ENCODE measurements at regions not wholly inside any gene's neighbourhood (a gene's known extent, or its start where the extent isn't known, plus 50 kb on each side); places are given as distances from the start of the nearest gene placed in this dataset.

DNA sequence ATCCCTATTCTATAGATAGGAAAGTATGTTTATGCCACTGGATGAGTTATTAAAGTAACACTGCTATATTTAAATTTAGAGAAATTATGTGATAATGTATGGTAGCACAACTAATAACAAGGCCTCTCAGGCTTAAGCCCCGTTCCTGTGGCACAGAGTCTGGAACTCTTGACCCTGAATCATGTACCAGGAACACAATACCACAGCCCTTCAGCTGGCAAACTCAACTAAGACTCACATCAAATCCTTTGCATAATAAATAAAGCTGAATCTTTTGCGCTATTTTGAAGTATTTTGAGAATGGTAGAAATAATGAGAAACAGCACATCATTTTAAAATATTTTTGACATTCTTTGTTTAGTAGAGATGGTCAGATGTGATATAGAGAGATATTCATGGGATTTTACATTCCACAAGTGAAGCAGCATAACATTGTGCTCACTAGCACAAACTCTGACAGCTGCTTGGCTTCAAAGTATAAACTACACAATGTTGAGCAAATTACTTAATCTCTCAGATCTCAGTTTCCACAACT, 478.4 kb upstream of the FAM241A start (continued):
- no peak for TF ChIP-seq CEBPZ (IDR thresholded peaks at IDR 0.05; ENCODE audit: low read depth, low read length)

DNA sequence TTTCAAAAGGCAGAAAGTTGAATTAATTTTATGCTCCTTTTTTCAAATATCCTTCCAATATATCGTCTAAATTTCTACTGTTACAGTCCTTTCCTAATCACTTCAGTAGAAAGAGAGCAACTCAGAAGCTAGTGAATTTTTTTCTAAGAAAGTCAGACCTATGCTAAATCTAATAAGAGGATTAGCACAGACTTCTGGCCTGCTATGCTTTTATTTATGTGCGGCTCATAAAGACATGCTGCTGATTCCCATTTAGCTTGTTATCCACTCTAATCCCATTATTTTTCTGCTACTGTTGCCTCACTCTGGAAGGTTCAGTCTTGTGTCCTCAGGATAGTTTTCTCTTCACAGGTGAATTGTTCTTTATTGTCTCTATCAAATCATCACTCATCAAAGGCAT, 473.5 kb upstream of the FAM241A start:
- Histone ChIP-seq H3K36me3 (ENCODE audit: control insufficient read depth in 2 of 2, insufficient read depth in 2 of 2, low read length in 1 of 2) (no peaks in the 10 kb centered on the region), H2AFZ (ENCODE audit: control insufficient read depth, low read depth, low read length) (no peak overlapping the region), H3K9ac (ENCODE audit: control insufficient read depth, insufficient read depth, low read length) (no peak overlapping the region), H3K9me3 (replicated peaks; ENCODE audit: control insufficient read depth, insufficient read depth, low read length) (no peaks in the 10 kb centered on the region), H3K4me1 (ENCODE audit: control insufficient read depth, insufficient read depth, low read length) (no peaks in the 10 kb centered on the region), H3K79me2 (ENCODE audit: control insufficient read depth, insufficient read depth, low read length) (no peaks in the 10 kb centered on the region), H3K4me3 (no peak overlapping the region), H4K20me1 (ENCODE audit: control insufficient read depth, insufficient read depth) (no peaks in the 10 kb centered on the region), H3K4me2 (ENCODE audit: control insufficient read depth, insufficient read depth) (no peak overlapping the region), H3K27me3 (replicated peaks in 1 of 2; ENCODE audit: control insufficient read depth in 2 of 2, insufficient read depth in 2 of 2, low read length in 1 of 2) (no peaks in the 10 kb centered on the region), H3K27ac (ENCODE audit: control insufficient read depth, insufficient read depth) (no peak overlapping the region)
- ChIA-PET POLR2A (no interaction called here), SMC1A (ENCODE audit: uncharacterized antibody, unreplicated experiment) (no interaction called here), CTCF (no interaction called here), RAD21 (ENCODE audit: unreplicated experiment) (no interaction called here)
- in situ Hi-C loops (cut with MboI), result no loop called here
- BruUV-seq (replicated peaks), result no TSS peak
- intact Hi-C loops (cut with micrococcal nuclease; ENCODE audit: unreplicated experiment), result no loop called here
- DNase-seq (ENCODE audit: low read depth, low spot score) (no peak), FAIRE-seq (no peak), ATAC-seq (no peak)
- 4% methylated on average over 2 of the region's 2 CpGs for WGBS (ENCODE audit: insufficient coverage, insufficient replicate concordance, low lambda C conversion rate, missing lambda C conversion rate)
- no peak for TF ChIP-seq POU2F2 (IDR thresholded peaks at IDR 0.05; ENCODE audit: borderline replicate concordance, low read depth, low read length)
- no peak for TF ChIP-seq BHLHE40 (IDR thresholded peaks at IDR 0.05; ENCODE audit: borderline replicate concordance in 1 of 2, low read depth in 2 of 2, low read length in 1 of 2)
- no peak for TF ChIP-seq HDGF (IDR thresholded peaks at IDR 0.05)
- TF ChIP-seq, protein P1, sequence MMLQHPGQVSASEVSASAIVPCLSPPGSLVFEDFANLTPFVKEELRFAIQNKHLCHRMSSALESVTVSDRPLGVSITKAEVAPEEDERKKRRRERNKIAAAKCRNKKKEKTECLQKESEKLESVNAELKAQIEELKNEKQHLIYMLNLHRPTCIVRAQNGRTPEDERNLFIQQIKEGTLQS (IDR thresholded peaks at IDR 0.05; ENCODE audit: borderline replicate concordance, extremely low read depth, low read depth, low read length), result no peak
- no peak for TF ChIP-seq RELA (IDR thresholded peaks at IDR 0.05; ENCODE audit: borderline replicate concordance, partially characterized antibody)
- TF ChIP-seq E2F8 (IDR thresholded peaks at IDR 0.05; ENCODE audit: low read depth, partially characterized antibody), result no peak
- TF ChIP-seq SRF (IDR thresholded peaks at IDR 0.05; ENCODE audit: low read depth in 2 of 2, low read length in 2 of 2), result no peak
- no peak for TF ChIP-seq SREBF2 (IDR thresholded peaks at IDR 0.05; ENCODE audit: low read length)
- no peak for TF ChIP-seq NR2C2 (IDR thresholded peaks at IDR 0.05; ENCODE audit: borderline replicate concordance, control insufficient read depth, insufficient read length, low read depth)
- TF ChIP-seq GABPA (IDR thresholded peaks at IDR 0.05; ENCODE audit: low read depth), result no peak
- no peak for TF ChIP-seq POLR2AphosphoS5 (IDR thresholded peaks at IDR 0.05; ENCODE audit: low read length)
- TF ChIP-seq, protein P2, sequence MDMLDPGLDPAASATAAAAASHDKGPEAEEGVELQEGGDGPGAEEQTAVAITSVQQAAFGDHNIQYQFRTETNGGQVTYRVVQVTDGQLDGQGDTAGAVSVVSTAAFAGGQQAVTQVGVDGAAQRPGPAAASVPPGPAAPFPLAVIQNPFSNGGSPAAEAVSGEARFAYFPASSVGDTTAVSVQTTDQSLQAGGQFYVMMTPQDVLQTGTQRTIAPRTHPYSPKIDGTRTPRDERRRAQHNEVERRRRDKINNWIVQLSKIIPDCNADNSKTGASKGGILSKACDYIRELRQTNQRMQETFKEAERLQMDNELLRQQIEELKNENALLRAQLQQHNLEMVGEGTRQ (IDR thresholded peaks at IDR 0.05; ENCODE audit: borderline replicate concordance, low read depth, low read length), result no peak
